PC-9 (cell line): ENCODE measurements at regions not wholly inside any gene's neighbourhood (a gene's known extent, or its start where the extent isn't known, plus 50 kb on each side); places are given as distances from the start of the nearest gene placed in this dataset.
"Not testable (repeated sequence)": the region's sequence is repeated elsewhere in the genome, so short reads cannot be mapped to it uniquely, and the experiment has no call there.

Experiments used
- BruUV-seq: library from RNA; stranded (reverse); fragments of 400-500 nt; replicated peaks from 2 replicates; lab custom pipeline; 2021; lab: Mats Ljungman, UMichigan
- CTCF ChIA-PET: fragments of 300-600 bp; sonication (Branson Sonifier 250); formaldehyde crosslinking; loops from one replicate; lab custom pipeline; 2022; ENCODE audit warnings: antibody characterized with exemption; lab: Charles Lee
- POLR2A ChIA-PET: fragments of 300-600 bp; sonication (Branson Sonifier 250); formaldehyde crosslinking; loops from one replicate; lab custom pipeline; 2022; ENCODE audit warnings: antibody characterized with exemption; ENCODE audit not compliant: unreplicated experiment; lab: Charles Lee
- DNase-seq, 2 experiments: peaks; one replicate each; pipeline versions ENCODE4 v3.0.0 to v3.0.0-alpha.2; 2015 to 2022; ENCODE audit warnings: mixed read lengths in 1 of 2
- H2AFZ ChIP-seq: fragments of 200-600 bp; sonication (generic); 2 replicates; pipeline ENCODE4 v1.8.1; 2017; ENCODE audit warnings: antibody characterized with exemption
- H3F3A ChIP-seq: fragments of 200-600 bp; sonication (generic); 2 replicates; pipeline ENCODE4 v1.8.1; 2017; ENCODE audit warnings: antibody characterized with exemption, mild to moderate bottlenecking, low read depth; ENCODE audit not compliant: insufficient read depth
- H3K27ac ChIP-seq: fragments of 200-600 bp; sonication (generic); 2 replicates; pipeline ENCODE4 v1.6.1; 2016; ENCODE audit warnings: mixed run types
- H3K27me3 ChIP-seq: fragments of 200-600 bp; sonication (generic); 2 replicates; pipeline ENCODE4 v1.6.1; 2016; ENCODE audit warnings: low read depth, mixed run types; ENCODE audit not compliant: insufficient read depth
- H3K36me3 ChIP-seq: fragments of 200-600 bp; sonication (generic); 2 replicates; pipeline ENCODE4 v1.6.1; 2016; ENCODE audit warnings: low read depth, mixed run types
- H3K4me1 ChIP-seq: fragments of 200-600 bp; sonication (generic); replicated peaks from 2 replicates; pipeline ENCODE4 v1.6.1; 2016; ENCODE audit warnings: mixed run types; ENCODE audit not compliant: insufficient read depth
- H3K4me2 ChIP-seq: fragments of 200-600 bp; sonication (generic); 2 replicates; pipeline ENCODE4 v1.6.1; 2017; ENCODE audit warnings: mixed run types
- H3K4me3 ChIP-seq: fragments of 200-600 bp; sonication (generic); 2 replicates; pipeline ENCODE4 v1.6.1; 2016; ENCODE audit warnings: mixed run types
- H3K79me2 ChIP-seq: fragments of 200-600 bp; sonication (generic); 2 replicates; pipeline ENCODE4 v1.6.1; 2017; ENCODE audit warnings: low read depth, mixed run types
- H3K9me2 ChIP-seq: fragments of 200-600 bp; sonication (generic); 2 replicates; pipeline ENCODE4 v1.8.1; 2017; ENCODE audit warnings: mild to moderate bottlenecking; ENCODE audit not compliant: insufficient read depth
- H3K9me3 ChIP-seq: fragments of 200-600 bp; sonication (generic); 2 replicates; pipeline ENCODE4 v1.8.1; 2016; ENCODE audit warnings: low read depth; ENCODE audit not compliant: insufficient read depth
- H4K20me1 ChIP-seq: fragments of 200-600 bp; sonication (generic); 2 replicates; pipeline ENCODE4 v1.8.1; 2017; ENCODE audit not compliant: insufficient read depth
- CTCF ChIP-seq: fragments of 200-600 bp; sonication (generic); conservative IDR thresholded peaks from 2 replicates; pipeline ENCODE4 v1.6.1; 2017; ENCODE audit warnings: mixed run types, antibody characterized with exemption, mild to moderate bottlenecking, moderate library complexity
- EZH2 ChIP-seq: fragments of 200-600 bp; sonication (generic); IDR thresholded peaks from 2 replicates; pipeline ENCODE4 v1.8.0; 2017; ENCODE audit warnings: antibody characterized with exemption, low read depth
- intact Hi-C: fragments of 100-400 bp; cut with micrococcal nuclease; formaldehyde crosslinking; loops from one replicate; pipeline ENCODE4 v1.10.0; 2022; ENCODE audit not compliant: unreplicated experiment

- Histone ChIP-seq H3K79me2 (no peaks in the 10 kb centered on the region), H3K9me3 (no peaks in the 10 kb centered on the region), H3K4me1 (no peaks in the 10 kb centered on the region), H3K27me3 (no peaks in the 10 kb centered on the region), H4K20me1 (no peaks in the 10 kb centered on the region), H2AFZ (no peak overlapping the region), H3K36me3 (no peaks in the 10 kb centered on the region), H3F3A (no peaks in the 10 kb centered on the region), H3K9me2 (no peaks in the 10 kb centered on the region), H3K27ac (no peak overlapping the region), H3K4me2 (0 out of 2 replicates have a peak overlapping the region, but pooled peaks have one; percentile 6), H3K4me3 (no peak overlapping the region)
- intact Hi-C loops, result no loop called here
- no TSS peak for BruUV-seq
- no peak for DNase-seq
- POLR2A ChIA-PET, result no interaction called here
- CTCF ChIA-PET, result no interaction called here
- no peak for TF ChIP-seq EZH2
These were observed 1917.0 kb downstream of the LRRC4C start for GRCh38 chr11:39542460-39542859.

GRCh38 chr11:39541945-39542351, 1917.5 kb downstream of the LRRC4C start:
- H3K79me2 ChIP-seq, result no peaks in the 10 kb centered on the region
- TF ChIP-seq CTCF, result no peak
- TF ChIP-seq EZH2, result no peak
- CTCF ChIA-PET, result no interaction called here
- no peaks in the 10 kb centered on the region for H3K9me3 ChIP-seq
- DNase-seq, result peak in 1 of 2 experiments; percentile 44
- no peaks in the 10 kb centered on the region for H3K9me2 ChIP-seq
- no peaks in the 10 kb centered on the region for H4K20me1 ChIP-seq
- H3K27me3 ChIP-seq, result no peaks in the 10 kb centered on the region
- H3K4me2 ChIP-seq, result peak overlapping the region; percentile 6; the same call in 1 of the 2 replicates
- BruUV-seq, result no TSS peak
- intact Hi-C loops, result no loop called here
- no peak overlapping the region for H3K4me3 ChIP-seq
- POLR2A ChIA-PET, result no interaction called here
- H2AFZ ChIP-seq, result no peak overlapping the region
- no peak overlapping the region for H3K27ac ChIP-seq
- H3F3A ChIP-seq, result no peaks in the 10 kb centered on the region
- H3K36me3 ChIP-seq, result no peaks in the 10 kb centered on the region
- no peaks in the 10 kb centered on the region for H3K4me1 ChIP-seq

- H3K27ac ChIP-seq, H3K9me2 ChIP-seq, H3K36me3 ChIP-seq, intact Hi-C loops, H3K4me1 ChIP-seq, H3K9me3 ChIP-seq, CTCF ChIA-PET, H3K4me3 ChIP-seq, H4K20me1 ChIP-seq, BruUV-seq, H3F3A ChIP-seq, H3K4me2 ChIP-seq, H3K79me2 ChIP-seq, H3K27me3 ChIP-seq, DNase-seq, POLR2A ChIA-PET, H2AFZ ChIP-seq: not testable (repeated sequence)
These were observed 1923.1 kb downstream of the LRRC4C start for GRCh38 chr11:39536323-39536722.
